SK-N-MC (cell line): ENCODE measurements at regions not wholly inside any gene's neighbourhood (a gene's known extent, or its start where the extent isn't known, plus 50 kb on each side); places are given as distances from the start of the nearest gene placed in this dataset.

Experiments
- DNase-seq: peaks from one replicate; pipeline ENCODE4 v3.0.0-alpha.2; 2011; ENCODE audit warnings: low read depth, low spot score
- H3K27ac ChIP-seq: fragments of 200-600 bp; sonication (generic); 2 replicates; pipeline ENCODE4 v1.5.1; 2016; ENCODE audit warnings: mixed run types
- H3K36me3 ChIP-seq: fragments of 200-600 bp; sonication (generic); 2 replicates; pipeline ENCODE4 v1.6.1; 2017; ENCODE audit warnings: antibody characterized with exemption, low read length, mixed read lengths; ENCODE audit not compliant: insufficient read depth
- H3K4me3 ChIP-seq: fragments of 200-600 bp; sonication (generic); 2 replicates; pipeline ENCODE4 v1.5.1; 2016
- H3K9ac ChIP-seq: fragments of 200-600 bp; sonication (generic); 2 replicates; pipeline ENCODE4 v1.8.0; 2017; ENCODE audit warnings: mixed run types, mixed read lengths; ENCODE audit not compliant: insufficient read length
- H3K9me3 ChIP-seq: fragments of 200-600 bp; sonication (generic); 2 replicates; pipeline ENCODE4 v1.6.1; 2017; ENCODE audit warnings: low read depth, mild to moderate bottlenecking, antibody characterized with exemption, low read length, moderate library complexity, mixed read lengths
- EZH2 ChIP-seq: fragments of 200-600 bp; sonication (generic); IDR thresholded peaks from one replicate; pipeline ENCODE4 v1.6.1; 2017; ENCODE audit warnings: antibody characterized with exemption
- FOXP2 ChIP-seq: optimal IDR thresholded peaks from 2 replicates; pipeline ENCODE3; 2011; ENCODE audit warnings: mild to moderate bottlenecking, moderate library complexity; ENCODE audit not compliant: insufficient read depth; ENCODE audit errors: extremely low read length, control extremely low read depth
- POLR2AphosphoS5 ChIP-seq: IDR thresholded peaks from 2 replicates; pipeline ENCODE4 v1.6.1; 2012; ENCODE audit warnings: mild to moderate bottlenecking, low read depth, low read length, borderline replicate concordance

GRCh38 chr7:109354552-109354951 lies 784.9 kb downstream of the DNAJB9 start:
- Histone ChIP-seq H3K9ac (no peak overlapping the region), H3K36me3 (no peaks in the 10 kb centered on the region), H3K27ac (no peak overlapping the region), H3K4me3 (no peak overlapping the region), H3K9me3 (no peaks in the 10 kb centered on the region)
- DNase-seq: no peak
- TF ChIP-seq FOXP2 (no peak), POLR2AphosphoS5 (no peak), EZH2 (no peak)

DNA sequence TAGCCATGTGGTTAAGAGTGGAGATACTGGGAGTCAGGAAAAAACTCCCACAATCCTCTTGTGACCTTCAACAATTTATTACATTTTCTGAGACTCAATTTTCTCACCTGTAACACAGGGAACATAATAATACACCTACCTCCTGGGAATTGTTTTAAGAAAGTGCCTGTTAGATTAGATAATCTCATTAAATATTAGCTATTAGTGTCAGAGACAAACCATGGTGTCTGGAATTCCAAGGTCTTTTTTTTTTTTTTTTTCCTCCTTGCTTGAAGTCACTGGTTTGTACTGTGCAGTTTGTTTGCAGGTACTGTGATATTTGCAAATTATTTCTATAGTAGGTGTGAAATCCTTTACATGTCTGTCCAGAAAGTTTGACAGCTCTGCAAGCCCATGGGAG lies 806.1 kb downstream of the DNAJB9 start:
- H3K27ac ChIP-seq: no peak overlapping the region

GRCh38 chr7:109376576-109376975 lies 806.9 kb downstream of the DNAJB9 start:
- TF ChIP-seq EZH2: no peak
- no peak for TF ChIP-seq POLR2AphosphoS5
- TF ChIP-seq FOXP2: no peak
- Histone ChIP-seq H3K9me3 (no peaks in the 10 kb centered on the region), H3K4me3 (no peak overlapping the region), H3K36me3 (no peaks in the 10 kb centered on the region), H3K9ac (no peak overlapping the region), H3K27ac (no peak overlapping the region)
- DNase-seq: no peak

More for the DNA sequence above, 806.1 kb downstream of the DNAJB9 start:
- Histone ChIP-seq H3K9ac (no peak overlapping the region), H3K36me3 (no peaks in the 10 kb centered on the region), H3K4me3 (no peak overlapping the region), H3K9me3 (no peaks in the 10 kb centered on the region)
- no peak for DNase-seq
- no peak for TF ChIP-seq EZH2
- no peak for TF ChIP-seq POLR2AphosphoS5
- no peak for TF ChIP-seq FOXP2

- no peak for DNase-seq
- no peak overlapping the region for H3K27ac ChIP-seq
- H3K9me3 ChIP-seq: no peaks in the 10 kb centered on the region
- no peak for TF ChIP-seq FOXP2
- TF ChIP-seq POLR2AphosphoS5: no peak
- TF ChIP-seq EZH2: no peak
- H3K36me3 ChIP-seq: no peaks in the 10 kb centered on the region
- H3K9ac ChIP-seq: no peak overlapping the region
- no peak overlapping the region for H3K4me3 ChIP-seq
These were observed 807.6 kb downstream of the DNAJB9 start for GRCh38 chr7:109377076-109377884.

- H3K36me3 ChIP-seq: no peaks in the 10 kb centered on the region
- no peak overlapping the region for H3K9ac ChIP-seq
- DNase-seq: no peak
- no peaks in the 10 kb centered on the region for H3K9me3 ChIP-seq
- TF ChIP-seq EZH2: no peak
- no peak for TF ChIP-seq POLR2AphosphoS5
- no peak for TF ChIP-seq FOXP2
- H3K27ac ChIP-seq: no peak overlapping the region
- H3K4me3 ChIP-seq: no peak overlapping the region
These were observed 817.3 kb downstream of the DNAJB9 start for GRCh38 chr7:109386959-109387358.

DNA sequence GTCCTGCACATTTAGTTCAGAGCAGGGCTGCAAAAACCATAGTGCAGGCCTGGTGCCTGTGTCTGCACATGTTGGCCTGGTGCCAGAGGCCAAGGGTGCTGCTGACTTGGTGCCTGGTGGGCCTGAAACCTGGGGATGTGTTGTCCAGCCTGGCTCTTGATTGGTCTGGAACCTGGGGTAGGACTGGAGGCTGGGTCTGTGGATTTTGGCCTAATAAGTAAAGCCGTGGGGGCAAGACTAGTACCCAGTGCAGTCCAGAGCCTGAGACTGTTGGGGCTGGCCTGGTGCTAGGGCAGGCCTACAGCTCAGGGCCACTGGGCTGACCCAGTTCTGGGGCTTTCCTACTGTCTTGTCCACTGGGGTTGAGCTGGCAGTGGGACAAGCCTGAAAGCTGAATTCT lies 817.9 kb downstream of the DNAJB9 start:
- Histone ChIP-seq H3K36me3 (no peaks in the 10 kb centered on the region), H3K27ac (no peak overlapping the region), H3K4me3 (no peak overlapping the region), H3K9me3 (no peaks in the 10 kb centered on the region), H3K9ac (no peak overlapping the region)
- no peak for TF ChIP-seq POLR2AphosphoS5
- TF ChIP-seq EZH2: no peak
- TF ChIP-seq FOXP2: no peak
- DNase-seq: no peak

- no peak overlapping the region for H3K9ac ChIP-seq
- H3K9me3 ChIP-seq: no peaks in the 10 kb centered on the region
- H3K36me3 ChIP-seq: no peaks in the 10 kb centered on the region
- DNase-seq: no peak
- TF ChIP-seq FOXP2: no peak
- no peak overlapping the region for H3K4me3 ChIP-seq
- no peak overlapping the region for H3K27ac ChIP-seq
These were observed 821.6 kb downstream of the DNAJB9 start for GRCh38 chr7:109391240-109391639.

DNA sequence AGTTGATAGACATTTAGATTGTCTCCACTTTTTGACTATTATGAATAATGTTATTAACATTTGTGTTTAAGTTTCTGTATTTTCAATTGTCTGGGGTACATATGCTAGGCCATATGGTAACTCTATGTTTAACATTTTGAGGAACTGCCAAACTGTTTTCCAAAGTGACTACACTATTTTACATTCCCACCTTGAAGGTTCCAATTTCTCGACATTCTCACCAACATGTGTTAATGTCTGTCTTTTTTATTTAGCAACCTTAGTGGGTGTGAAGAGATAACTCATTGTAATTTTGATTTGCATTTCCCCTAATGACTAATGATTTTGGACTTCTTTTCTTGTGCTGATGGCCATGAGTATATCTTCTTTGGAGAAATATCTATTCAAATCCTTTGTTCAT lies 832.4 kb downstream of the DNAJB9 start:
- no peaks in the 10 kb centered on the region for H3K9me3 ChIP-seq
- no peak overlapping the region for H3K27ac ChIP-seq
- H3K4me3 ChIP-seq: no peak overlapping the region
- DNase-seq: no peak
- H3K36me3 ChIP-seq: no peaks in the 10 kb centered on the region
- no peak for TF ChIP-seq EZH2
- TF ChIP-seq POLR2AphosphoS5: no peak
- no peak for TF ChIP-seq FOXP2
- H3K9ac ChIP-seq: no peak overlapping the region

- H3K9me3 ChIP-seq: no peaks in the 10 kb centered on the region
- H3K4me3 ChIP-seq: no peak overlapping the region
- DNase-seq: no peak
- no peaks in the 10 kb centered on the region for H3K36me3 ChIP-seq
- H3K27ac ChIP-seq: no peak overlapping the region
- TF ChIP-seq POLR2AphosphoS5 (no peak), FOXP2 (no peak), EZH2 (no peak)
- no peak overlapping the region for H3K9ac ChIP-seq
These were observed 838.1 kb downstream of the DNAJB9 start for GRCh38 chr7:109407756-109408155.
